ENCODE measurements at regions not wholly inside any gene's neighbourhood (a gene's known extent, or its start where the extent isn't known, plus 50 kb on each side); places are given as distances from the start of the nearest gene placed in this dataset.

DNA sequence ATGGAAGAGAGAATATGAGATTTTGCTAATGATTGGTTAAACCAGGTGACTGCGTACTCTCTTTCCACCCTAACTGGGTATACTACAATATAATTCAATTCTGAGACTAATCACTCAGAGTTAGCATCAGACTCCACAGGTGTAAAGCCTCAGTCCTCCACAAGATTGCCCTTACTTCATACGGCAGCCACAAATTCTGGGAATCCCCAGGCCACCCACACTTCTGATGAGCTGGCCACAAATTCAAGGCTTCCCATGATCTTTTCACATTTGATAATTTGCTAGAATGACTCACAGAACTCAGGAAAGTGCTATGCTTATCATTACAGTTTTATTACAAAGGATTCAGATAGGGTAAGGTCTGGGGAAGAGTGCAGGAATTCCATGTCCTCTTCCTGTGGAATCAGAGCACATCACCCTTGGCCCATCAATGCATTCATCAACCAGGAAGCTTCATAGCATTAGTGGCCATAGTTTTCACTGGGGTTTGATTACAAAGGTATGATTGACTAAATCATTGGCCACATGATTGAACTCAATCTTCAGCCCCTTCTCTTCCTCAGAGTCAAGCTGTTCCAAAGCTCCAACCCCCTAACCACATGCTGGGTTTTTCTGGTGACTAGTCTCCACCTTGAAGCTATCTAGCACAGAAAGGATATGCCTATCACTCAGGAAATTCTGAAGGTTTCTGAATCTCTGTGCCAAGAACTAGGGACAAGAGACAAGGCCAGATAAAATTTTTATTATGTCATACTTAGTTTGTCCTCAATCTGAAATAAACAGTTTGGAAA is 131.7 kb downstream of the HHIPL2 start:
- no peak overlapping the region for H3K9ac ChIP-seq (ENCODE audit: low read depth in 2 of 2, low read length in 2 of 2)

DNA sequence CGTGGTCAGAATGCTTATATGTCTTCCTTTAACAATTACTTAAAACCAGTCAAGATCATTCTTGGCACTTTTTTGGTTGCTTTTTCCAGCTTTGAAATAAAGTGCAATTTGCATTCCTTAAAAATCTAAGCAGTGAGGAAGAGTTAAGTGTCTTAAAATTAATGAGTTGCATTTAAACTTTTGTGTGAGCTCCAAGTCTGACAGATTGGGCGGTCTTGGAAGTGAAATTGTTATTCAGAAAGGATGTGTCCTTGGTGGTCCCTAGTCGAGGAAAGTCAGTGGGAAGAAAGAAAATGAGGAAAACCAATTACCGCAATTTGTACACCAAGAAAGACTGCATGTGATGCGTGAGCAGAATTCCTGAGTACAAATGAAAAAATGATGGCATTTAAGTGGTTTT is 132.5 kb downstream of the HHIPL2 start:
- Histone ChIP-seq H3K9ac (ENCODE audit: low read depth in 2 of 2, low read length in 2 of 2) (no peak overlapping the region), H3K36me3 (no peaks in the 10 kb centered on the region), H3K4me1 (no peaks in the 10 kb centered on the region), H3K27ac (no peak overlapping the region), H3K4me3 (no peak overlapping the region), H3K9me3 (no peaks in the 10 kb centered on the region), H3K27me3 (no peaks in the 10 kb centered on the region)
- intact Hi-C loops (cut with DNase I) = no loop called here
- TF ChIP-seq, protein P1, sequence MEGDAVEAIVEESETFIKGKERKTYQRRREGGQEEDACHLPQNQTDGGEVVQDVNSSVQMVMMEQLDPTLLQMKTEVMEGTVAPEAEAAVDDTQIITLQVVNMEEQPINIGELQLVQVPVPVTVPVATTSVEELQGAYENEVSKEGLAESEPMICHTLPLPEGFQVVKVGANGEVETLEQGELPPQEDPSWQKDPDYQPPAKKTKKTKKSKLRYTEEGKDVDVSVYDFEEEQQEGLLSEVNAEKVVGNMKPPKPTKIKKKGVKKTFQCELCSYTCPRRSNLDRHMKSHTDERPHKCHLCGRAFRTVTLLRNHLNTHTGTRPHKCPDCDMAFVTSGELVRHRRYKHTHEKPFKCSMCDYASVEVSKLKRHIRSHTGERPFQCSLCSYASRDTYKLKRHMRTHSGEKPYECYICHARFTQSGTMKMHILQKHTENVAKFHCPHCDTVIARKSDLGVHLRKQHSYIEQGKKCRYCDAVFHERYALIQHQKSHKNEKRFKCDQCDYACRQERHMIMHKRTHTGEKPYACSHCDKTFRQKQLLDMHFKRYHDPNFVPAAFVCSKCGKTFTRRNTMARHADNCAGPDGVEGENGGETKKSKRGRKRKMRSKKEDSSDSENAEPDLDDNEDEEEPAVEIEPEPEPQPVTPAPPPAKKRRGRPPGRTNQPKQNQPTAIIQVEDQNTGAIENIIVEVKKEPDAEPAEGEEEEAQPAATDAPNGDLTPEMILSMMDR (IDR thresholded peaks at IDR 0.05) = no peak
- no peak for DNase-seq

More for the DNA sequence above, 131.7 kb downstream of the HHIPL2 start:
- Histone ChIP-seq H3K4me3 (no peak overlapping the region), H3K4me1 (no peaks in the 10 kb centered on the region), H3K27me3 (no peaks in the 10 kb centered on the region), H3K27ac (no peak overlapping the region), H3K9me3 (no peaks in the 10 kb centered on the region), H3K36me3 (no peaks in the 10 kb centered on the region)
- intact Hi-C loops (cut with DNase I) = no loop called here
- DNase-seq = no peak
- TF ChIP-seq, protein P1 (IDR thresholded peaks at IDR 0.05) = no peak

GRCh38 chr1:222413991-222414549 is 133.8 kb downstream of the HHIPL2 start:
- DNase-seq = no peak
- no peak overlapping the region for H3K9ac ChIP-seq (ENCODE audit: low read depth in 2 of 2, low read length in 2 of 2)
- intact Hi-C loops (cut with DNase I) = no loop called here
- H3K27me3 ChIP-seq = no peaks in the 10 kb centered on the region
- no peak overlapping the region for H3K27ac ChIP-seq
- H3K36me3 ChIP-seq = no peaks in the 10 kb centered on the region
- H3K9me3 ChIP-seq = no peaks in the 10 kb centered on the region
- no peaks in the 10 kb centered on the region for H3K4me1 ChIP-seq
- TF ChIP-seq, protein P1 (IDR thresholded peaks at IDR 0.05) = no peak
- H3K4me3 ChIP-seq = no peak overlapping the region

- H3K9me3 ChIP-seq = no peaks in the 10 kb centered on the region
- no peaks in the 10 kb centered on the region for H3K27me3 ChIP-seq
- no peaks in the 10 kb centered on the region for H3K4me1 ChIP-seq
- H3K4me3 ChIP-seq = no peak overlapping the region
- no peak for DNase-seq
- no peak overlapping the region for H3K27ac ChIP-seq
- H3K9ac ChIP-seq (ENCODE audit: low read depth in 2 of 2, low read length in 2 of 2) = no peak overlapping the region
- no peaks in the 10 kb centered on the region for H3K36me3 ChIP-seq
- TF ChIP-seq, protein P1 (IDR thresholded peaks at IDR 0.05) = no peak
- intact Hi-C loops (cut with DNase I) = no loop called here
Observed at GRCh38 chr1:222413436-222413835, 134.5 kb downstream of the HHIPL2 start.

DNA sequence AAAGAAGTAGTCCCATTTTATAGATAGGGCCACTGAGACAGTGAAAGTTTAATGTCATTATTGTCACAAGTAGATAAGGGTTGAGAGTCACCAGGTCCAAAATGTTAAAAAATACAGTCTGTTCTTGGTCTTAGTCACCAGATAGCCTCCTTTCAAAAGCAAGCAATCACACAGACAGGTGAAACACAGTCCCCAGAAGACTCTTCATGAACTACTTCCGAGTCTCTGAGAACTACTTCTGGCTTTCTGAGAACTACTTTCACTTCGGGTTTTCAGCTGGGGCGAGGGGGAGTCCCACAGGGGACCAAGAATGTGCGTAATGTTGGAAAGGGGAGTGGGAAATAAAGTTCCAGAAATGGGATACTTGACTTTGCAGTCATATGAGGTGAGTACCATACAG is 143.2 kb downstream of the HHIPL2 start:
- intact Hi-C loops (cut with DNase I) = no loop called here
- no peaks in the 10 kb centered on the region for H3K27me3 ChIP-seq
- H3K4me1 ChIP-seq = no peaks in the 10 kb centered on the region
- DNase-seq = no peak
- no peak overlapping the region for H3K4me3 ChIP-seq
- H3K9ac ChIP-seq (ENCODE audit: low read depth in 2 of 2, low read length in 2 of 2) = no peak overlapping the region
- no peaks in the 10 kb centered on the region for H3K9me3 ChIP-seq
- TF ChIP-seq, protein P1 (IDR thresholded peaks at IDR 0.05) = no peak
- H3K27ac ChIP-seq = no peak overlapping the region
- H3K36me3 ChIP-seq = no peaks in the 10 kb centered on the region
